HEK293T (cell line): ENCODE measurements at regions not wholly inside any gene's neighbourhood (a gene's known extent, or its start where the extent isn't known, plus 50 kb on each side); places are given as distances from the start of the nearest gene placed in this dataset.

Experiments used
- CTCF ChIA-PET: fragments of 350-600 bp; formaldehyde crosslinking; extraction: SDS; loops from one replicate; lab custom pipeline; 2021; ENCODE audit warnings: antibody characterized with exemption, inconsistent platforms; lab: Yijun Ruan, JAX
- POLR2A ChIA-PET: fragments of 350-600 bp; formaldehyde crosslinking; extraction: SDS; loops from one replicate; lab custom pipeline; 2020; ENCODE audit warnings: antibody characterized with exemption, inconsistent platforms; lab: Yijun Ruan, JAX
- DNase-seq: peaks from one replicate; pipeline ENCODE4 v3.0.0; 2012; ENCODE audit warnings: mixed read lengths; ENCODE audit errors: extremely low spot score
- ARNT ChIP-seq: fragments of 450-650 bp; IDR thresholded peaks from 2 replicates; pipeline ENCODE4 v1.6.1; 2017; ENCODE audit warnings: mild to moderate bottlenecking
- BHLHE40 ChIP-seq: fragments of 450-650 bp; IDR thresholded peaks from 2 replicates; pipeline ENCODE4 v1.6.1; 2016; ENCODE audit warnings: mild to moderate bottlenecking, moderate library complexity, borderline replicate concordance
- CTBP1 ChIP-seq: fragments of 450-650 bp; IDR thresholded peaks from 2 replicates; pipeline ENCODE4 v1.6.1; 2016; ENCODE audit warnings: borderline replicate concordance
- ELF4 ChIP-seq: fragments of 450-650 bp; IDR thresholded peaks from 2 replicates; pipeline ENCODE4 v1.6.1; 2017; ENCODE audit warnings: antibody characterized with exemption
- FOXA1 ChIP-seq: fragments of 450-650 bp; IDR thresholded peaks from 2 replicates; pipeline ENCODE4 v1.6.1; 2016; ENCODE audit warnings: mild to moderate bottlenecking
- FOXK2 ChIP-seq: fragments of 450-650 bp; IDR thresholded peaks from 2 replicates; pipeline ENCODE4 v1.6.1; 2016; ENCODE audit warnings: mild to moderate bottlenecking
- FOXM1 ChIP-seq: fragments of 450-650 bp; IDR thresholded peaks from 2 replicates; pipeline ENCODE4 v1.6.1; 2017; ENCODE audit warnings: mild to moderate bottlenecking, borderline replicate concordance
- HDGF ChIP-seq: fragments of 450-650 bp; IDR thresholded peaks from 2 replicates; pipeline ENCODE4 v1.6.1; 2017; ENCODE audit warnings: antibody characterized with exemption, borderline replicate concordance
- L3MBTL2 ChIP-seq: fragments of 450-650 bp; conservative IDR thresholded peaks from 2 replicates; pipeline ENCODE4 v1.6.1; 2016; ENCODE audit warnings: mild to moderate bottlenecking
- LEF1 ChIP-seq: fragments of 450-650 bp; IDR thresholded peaks from 2 replicates; pipeline ENCODE4 v1.6.1; 2017; ENCODE audit warnings: mild to moderate bottlenecking, borderline replicate concordance
- NFRKB ChIP-seq: fragments of 450-650 bp; IDR thresholded peaks from 2 replicates; pipeline ENCODE4 v1.6.1; 2016; ENCODE audit warnings: mild to moderate bottlenecking, moderate library complexity
- SP1 ChIP-seq: fragments of 450-650 bp; IDR thresholded peaks from 2 replicates; pipeline ENCODE4 v1.6.1; 2017
- SUZ12 ChIP-seq: fragments of 450-650 bp; IDR thresholded peaks from 2 replicates; pipeline ENCODE4 v1.6.1; 2016; ENCODE audit warnings: mild to moderate bottlenecking
- TARDBP ChIP-seq: fragments of 450-650 bp; IDR thresholded peaks from 2 replicates; pipeline ENCODE4 v1.6.1; 2016
- ZNF384 ChIP-seq: fragments of 450-650 bp; IDR thresholded peaks from 2 replicates; pipeline ENCODE4 v1.6.1; 2016
- TF ChIP-seq, protein P1 (sequence below): fragments of 450-650 bp; IDR thresholded peaks from 2 replicates; pipeline ENCODE4 v1.6.1; 2016

DNA sequence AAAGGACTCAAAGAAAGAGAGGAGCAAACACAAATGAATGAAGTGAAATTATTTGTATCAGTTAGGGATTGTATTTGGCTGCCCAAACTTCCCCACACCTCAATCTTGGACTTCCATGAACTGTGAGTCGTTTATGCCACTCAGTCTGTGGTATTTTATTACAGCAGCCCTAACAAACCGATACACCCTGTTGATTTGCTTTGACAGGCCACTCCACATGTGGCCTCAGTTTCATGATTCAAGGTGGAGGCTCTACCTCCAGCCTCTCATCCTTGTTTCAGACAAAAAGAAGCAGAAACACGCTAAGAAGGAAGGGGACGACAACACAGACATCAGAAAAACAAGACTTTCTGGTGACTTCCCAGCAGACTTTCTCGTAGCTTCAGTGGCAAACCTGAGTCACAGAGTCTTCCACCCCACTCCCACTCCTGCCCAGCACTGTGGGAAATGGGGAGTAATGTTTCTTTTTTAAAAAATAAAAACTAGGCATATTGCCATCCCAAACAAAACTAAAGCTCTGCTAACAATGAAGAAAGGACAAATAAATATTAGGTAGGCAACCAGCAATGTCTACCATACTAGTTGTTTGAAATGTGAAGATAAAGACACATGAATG lies 52.2 kb upstream of the ABCA1 start:
- CTCF ChIA-PET, result no interaction called here
- no peak for DNase-seq
- POLR2A ChIA-PET, result interaction anchor here (1.6 kb wide), 1 partner anchor 12 kb away, joined by 3 read pairs; no protein-coding TSS in a partner anchor
- TF ChIP-seq TARDBP (no peak), ELF4 (no peak), NFRKB (no peak), FOXM1 (no peak)

DNA sequence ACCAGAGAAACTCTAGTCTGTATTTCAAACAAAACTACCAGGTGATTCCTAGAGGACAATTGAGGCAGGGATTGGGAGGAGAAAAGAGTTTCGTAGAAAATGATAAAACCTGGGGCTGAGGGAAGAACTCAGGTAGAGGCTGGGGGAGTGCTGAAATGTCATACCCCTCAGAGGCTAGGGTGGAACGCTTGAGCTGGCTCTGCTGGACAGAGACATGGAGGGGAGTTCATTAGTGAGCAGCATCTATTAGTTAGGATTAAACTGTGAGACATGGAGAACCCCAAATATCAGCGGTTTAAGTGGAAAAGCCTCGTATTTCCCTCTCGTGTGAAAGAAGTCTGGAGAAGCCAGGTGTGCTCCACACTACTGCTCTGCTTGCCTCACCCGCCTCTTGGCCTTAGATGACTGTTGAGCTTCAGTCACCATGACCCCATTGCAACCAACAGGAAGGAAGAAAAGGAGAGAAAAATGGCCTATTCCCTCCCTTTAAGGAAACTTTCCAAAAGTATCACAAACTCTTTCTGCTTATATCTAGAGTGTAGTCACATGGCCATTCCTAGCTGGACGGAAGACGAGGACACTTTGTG lies 53.7 kb upstream of the ABCA1 start:
- TF ChIP-seq SUZ12 (no peak), BHLHE40 (no peak), CTBP1 (no peak), ZNF384 (no peak), HDGF (no peak), FOXM1 (no peak), FOXK2 (no peak), NFRKB (no peak), LEF1 (no peak), TARDBP (no peak), L3MBTL2 (no peak), ARNT (no peak)
- TF ChIP-seq, protein P1, sequence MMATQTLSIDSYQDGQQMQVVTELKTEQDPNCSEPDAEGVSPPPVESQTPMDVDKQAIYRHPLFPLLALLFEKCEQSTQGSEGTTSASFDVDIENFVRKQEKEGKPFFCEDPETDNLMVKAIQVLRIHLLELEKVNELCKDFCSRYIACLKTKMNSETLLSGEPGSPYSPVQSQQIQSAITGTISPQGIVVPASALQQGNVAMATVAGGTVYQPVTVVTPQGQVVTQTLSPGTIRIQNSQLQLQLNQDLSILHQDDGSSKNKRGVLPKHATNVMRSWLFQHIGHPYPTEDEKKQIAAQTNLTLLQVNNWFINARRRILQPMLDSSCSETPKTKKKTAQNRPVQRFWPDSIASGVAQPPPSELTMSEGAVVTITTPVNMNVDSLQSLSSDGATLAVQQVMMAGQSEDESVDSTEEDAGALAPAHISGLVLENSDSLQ, result no peak
- POLR2A ChIA-PET, result interaction anchor here (1.6 kb wide), 1 partner anchor 13 kb away, joined by 3 read pairs; no protein-coding TSS in a partner anchor

DNA sequence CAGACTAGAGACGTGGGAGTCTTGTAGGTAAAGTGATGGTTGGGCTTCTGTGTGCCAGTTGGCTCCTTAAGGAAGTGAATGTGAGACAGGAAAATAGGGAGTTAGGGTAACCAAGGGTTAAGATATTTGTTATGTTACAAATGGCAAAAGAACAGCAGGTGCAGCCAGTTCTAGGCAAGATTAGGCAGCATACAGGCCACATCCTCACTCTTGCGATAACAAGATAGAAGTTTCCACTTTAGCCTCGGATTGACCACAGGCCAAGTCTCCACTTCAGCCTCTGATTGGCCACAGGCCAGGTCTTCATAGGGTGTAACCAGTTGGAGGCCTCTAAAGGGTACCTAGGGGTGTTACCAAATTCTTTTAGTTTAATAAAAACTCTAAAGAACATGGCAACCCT lies 54.6 kb upstream of the ABCA1 start:
- ChIA-PET POLR2A (no interaction called here), CTCF (no interaction called here)
- TF ChIP-seq ZNF384 (no peak), TARDBP (no peak), FOXA1 (no peak), NFRKB (no peak), ARNT (no peak), L3MBTL2 (no peak), FOXM1 (no peak), SUZ12 (no peak), BHLHE40 (no peak), CTBP1 (no peak), FOXK2 (no peak)
- TF ChIP-seq, protein P1, result no peak
- no peak for DNase-seq

More for the DNA sequence above, 53.7 kb upstream of the ABCA1 start:
- CTCF ChIA-PET, result interaction anchor here (0.7 kb wide), 1 partner anchor 84 kb away, joined by 6 read pairs; no protein-coding TSS in a partner anchor
- DNase-seq, result no peak

DNA sequence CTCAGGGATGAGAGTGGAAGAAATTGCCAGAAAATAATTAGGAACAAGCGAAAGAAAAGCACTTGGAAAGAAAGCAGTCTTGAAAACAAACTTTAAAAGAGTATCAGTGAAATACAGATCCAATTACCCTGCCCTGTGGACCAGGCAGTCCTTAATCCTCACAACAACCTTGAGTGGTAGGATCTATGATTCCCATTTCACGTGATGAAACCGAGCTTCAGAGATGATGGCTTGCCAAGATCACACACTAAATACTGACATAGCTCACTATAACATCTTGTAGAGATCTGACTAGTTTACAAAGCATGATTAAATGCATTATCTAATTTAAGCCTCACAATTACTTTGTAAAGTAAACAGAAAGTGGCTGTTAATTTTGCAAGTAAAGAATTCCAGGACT lies 55.5 kb upstream of the ABCA1 start:
- no peak for DNase-seq
- ChIA-PET POLR2A (no interaction called here), CTCF (no interaction called here)
- TF ChIP-seq FOXK2 (no peak), BHLHE40 (no peak), FOXM1 (no peak), ZNF384 (no peak), HDGF (no peak)
- TF ChIP-seq, protein P1, result no peak

DNA sequence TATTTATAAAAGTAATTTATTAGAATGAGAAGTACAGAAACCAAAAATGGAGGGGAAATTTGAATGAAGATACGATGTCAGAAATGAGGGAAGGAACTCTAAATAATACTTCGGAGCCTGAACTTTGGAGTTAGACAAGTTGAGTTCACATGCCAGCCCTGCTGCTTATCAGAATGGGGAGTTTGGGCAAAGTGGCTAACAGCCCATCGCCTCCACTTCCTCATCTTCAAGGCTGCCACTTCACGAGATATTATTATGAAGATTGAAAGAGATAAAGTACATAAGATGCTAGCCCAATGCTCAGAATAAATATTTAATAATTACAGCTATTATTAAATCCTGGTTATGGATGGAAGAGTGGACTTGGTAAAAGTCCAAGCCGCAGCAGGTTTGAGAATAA lies 56.2 kb upstream of the ABCA1 start:
- ChIA-PET POLR2A (no interaction called here), CTCF (no interaction called here)
- no peak for DNase-seq
- no peak for TF ChIP-seq ARNT
- no peak for TF ChIP-seq BHLHE40
- TF ChIP-seq ZNF384, result no peak
- no peak for TF ChIP-seq L3MBTL2
- TF ChIP-seq FOXK2, result no peak
- TF ChIP-seq CTBP1, result no peak
- TF ChIP-seq SP1, result no peak
- TF ChIP-seq, protein P1, result no peak
- no peak for TF ChIP-seq TARDBP
- no peak for TF ChIP-seq NFRKB
- TF ChIP-seq SUZ12, result no peak
- TF ChIP-seq HDGF, result no peak
- no peak for TF ChIP-seq ELF4
- no peak for TF ChIP-seq FOXM1
- no peak for TF ChIP-seq LEF1
- no peak for TF ChIP-seq FOXA1
